ENCODE measurements at regions not wholly inside any gene's neighbourhood (a gene's known extent, or its start where the extent isn't known, plus 50 kb on each side); places are given as distances from the start of the nearest gene placed in this dataset.

- H3K4me3 ChIP-seq (ENCODE audit: low read depth, low read length) = no peak overlapping the region
- no peaks in the 10 kb centered on the region for H3K36me3 ChIP-seq (ENCODE audit: insufficient read depth)
- no peak overlapping the region for H3K27ac ChIP-seq (ENCODE audit: low read depth)
- 82% methylated on average over 6 of the region's 6 CpGs for WGBS
- no peak for DNase-seq (ENCODE audit: extremely low spot score)
- no peaks in the 10 kb centered on the region for H3K4me1 ChIP-seq (ENCODE audit: insufficient read depth)
Observed at GRCh38 chr4:181968371-181968770, 274.8 kb upstream of the TENM3 start.

GRCh38 chr4:181969151-181969550, 274.1 kb upstream of the TENM3 start:
- H3K27ac ChIP-seq (ENCODE audit: low read depth) = no peak overlapping the region
- no peaks in the 10 kb centered on the region for H3K36me3 ChIP-seq (ENCODE audit: insufficient read depth)
- no peak overlapping the region for H3K4me3 ChIP-seq (ENCODE audit: low read depth, low read length)
- no peaks in the 10 kb centered on the region for H3K4me1 ChIP-seq (ENCODE audit: insufficient read depth)
- no peak for DNase-seq (ENCODE audit: extremely low spot score)
- WGBS = 88% methylated on average over 5 of the region's 5 CpGs

- no peaks in the 10 kb centered on the region for H3K4me1 ChIP-seq (ENCODE audit: insufficient read depth)
- no peak for DNase-seq (ENCODE audit: extremely low spot score)
- no peak overlapping the region for H3K27ac ChIP-seq (ENCODE audit: low read depth)
- no peak overlapping the region for H3K4me3 ChIP-seq (ENCODE audit: low read depth, low read length)
- H3K36me3 ChIP-seq (ENCODE audit: insufficient read depth) = no peaks in the 10 kb centered on the region
- WGBS = 48% methylated on average over 4 of the region's 4 CpGs
Observed at GRCh38 chr4:181970366-181970765, 272.8 kb upstream of the TENM3 start.

GRCh38 chr4:181971411-181971810, 271.8 kb upstream of the TENM3 start:
- WGBS = 82% methylated on average over 4 of the region's 4 CpGs
- H3K4me3 ChIP-seq (ENCODE audit: low read depth, low read length) = no peak overlapping the region
- no peaks in the 10 kb centered on the region for H3K4me1 ChIP-seq (ENCODE audit: insufficient read depth)
- no peak overlapping the region for H3K27ac ChIP-seq (ENCODE audit: low read depth)
- H3K36me3 ChIP-seq (ENCODE audit: insufficient read depth) = no peaks in the 10 kb centered on the region
- no peak for DNase-seq (ENCODE audit: extremely low spot score)

GRCh38 chr4:181971973-181972372, 271.2 kb upstream of the TENM3 start:
- H3K36me3 ChIP-seq (ENCODE audit: insufficient read depth) = no peaks in the 10 kb centered on the region
- H3K4me3 ChIP-seq (ENCODE audit: low read depth, low read length) = no peak overlapping the region
- H3K27ac ChIP-seq (ENCODE audit: low read depth) = no peak overlapping the region
- DNase-seq (ENCODE audit: extremely low spot score) = no peak
- no peaks in the 10 kb centered on the region for H3K4me1 ChIP-seq (ENCODE audit: insufficient read depth)
- WGBS = 44% methylated on average over 3 of the region's 3 CpGs

GRCh38 chr4:181976764-181977163, 266.4 kb upstream of the TENM3 start:
- Histone ChIP-seq H3K36me3 (ENCODE audit: insufficient read depth) (no peaks in the 10 kb centered on the region), H3K4me3 (ENCODE audit: low read depth, low read length) (no peak overlapping the region), H3K4me1 (ENCODE audit: insufficient read depth) (no peaks in the 10 kb centered on the region), H3K27ac (ENCODE audit: low read depth) (no peak overlapping the region)
- DNase-seq (ENCODE audit: extremely low spot score) = no peak
- 92% methylated on average over 8 of the region's 8 CpGs for whole genome bisulfite sequencing

GRCh38 chr4:181982437-181982836, 260.8 kb upstream of the TENM3 start:
- Histone ChIP-seq H3K4me3 (ENCODE audit: low read depth, low read length) (no peak overlapping the region), H3K36me3 (ENCODE audit: insufficient read depth) (no peaks in the 10 kb centered on the region), H3K4me1 (ENCODE audit: insufficient read depth) (no peaks in the 10 kb centered on the region), H3K27ac (ENCODE audit: low read depth) (no peak overlapping the region)
- WGBS = 72% methylated on average over 2 of the region's 2 CpGs
- DNase-seq (ENCODE audit: extremely low spot score) = no peak

- H3K4me3 ChIP-seq (ENCODE audit: low read depth, low read length) = no peak overlapping the region
- WGBS = 77% methylated on average over 6 of the region's 6 CpGs
- H3K36me3 ChIP-seq (ENCODE audit: insufficient read depth) = no peaks in the 10 kb centered on the region
- no peak overlapping the region for H3K27ac ChIP-seq (ENCODE audit: low read depth)
- DNase-seq (ENCODE audit: extremely low spot score) = no peak
- H3K4me1 ChIP-seq (ENCODE audit: insufficient read depth) = no peaks in the 10 kb centered on the region
Observed at GRCh38 chr4:181982856-181983255, 260.3 kb upstream of the TENM3 start.

- Histone ChIP-seq H3K4me1 (ENCODE audit: insufficient read depth) (no peaks in the 10 kb centered on the region), H3K27ac (ENCODE audit: low read depth) (no peak overlapping the region), H3K4me3 (ENCODE audit: low read depth, low read length) (no peak overlapping the region), H3K36me3 (ENCODE audit: insufficient read depth) (no peaks in the 10 kb centered on the region)
- no peak for DNase-seq (ENCODE audit: extremely low spot score)
- 92% methylated on average over 4 of the region's 4 CpGs for WGBS
Observed at GRCh38 chr4:181987392-181987791, 255.8 kb upstream of the TENM3 start.

- no peaks in the 10 kb centered on the region for H3K36me3 ChIP-seq (ENCODE audit: insufficient read depth)
- no peak overlapping the region for H3K27ac ChIP-seq (ENCODE audit: low read depth)
- H3K4me3 ChIP-seq (ENCODE audit: low read depth, low read length) = no peak overlapping the region
- no peaks in the 10 kb centered on the region for H3K4me1 ChIP-seq (ENCODE audit: insufficient read depth)
- DNase-seq (ENCODE audit: extremely low spot score) = no peak
- 59% methylated on average over 3 of the region's 3 CpGs for WGBS
Observed at GRCh38 chr4:181989071-181989470, 254.1 kb upstream of the TENM3 start.

- no peaks in the 10 kb centered on the region for H3K36me3 ChIP-seq (ENCODE audit: insufficient read depth)
- H3K4me3 ChIP-seq (ENCODE audit: low read depth, low read length) = no peak overlapping the region
- DNase-seq (ENCODE audit: extremely low spot score) = no peak
- H3K27ac ChIP-seq (ENCODE audit: low read depth) = no peak overlapping the region
- 80% methylated on average over 7 of the region's 7 CpGs for WGBS
- H3K4me1 ChIP-seq (ENCODE audit: insufficient read depth) = no peaks in the 10 kb centered on the region
Observed at GRCh38 chr4:181991369-181992108, 251.7 kb upstream of the TENM3 start.

- DNase-seq (ENCODE audit: extremely low spot score) = no peak
- Histone ChIP-seq H3K36me3 (ENCODE audit: insufficient read depth) (no peaks in the 10 kb centered on the region), H3K4me3 (ENCODE audit: low read depth, low read length) (no peak overlapping the region), H3K4me1 (ENCODE audit: insufficient read depth) (no peaks in the 10 kb centered on the region), H3K27ac (ENCODE audit: low read depth) (no peak overlapping the region)
- WGBS = 77% methylated on average over 5 of the region's 5 CpGs
Observed at GRCh38 chr4:181998398-181999295, 244.6 kb upstream of the TENM3 start.

GRCh38 chr4:182000077-182000476, 243.1 kb upstream of the TENM3 start:
- Histone ChIP-seq H3K36me3 (ENCODE audit: insufficient read depth) (no peaks in the 10 kb centered on the region), H3K4me3 (ENCODE audit: low read depth, low read length) (no peak overlapping the region), H3K4me1 (ENCODE audit: insufficient read depth) (no peaks in the 10 kb centered on the region), H3K27ac (ENCODE audit: low read depth) (no peak overlapping the region)
- WGBS = 85% methylated on average over 6 of the region's 6 CpGs
- DNase-seq (ENCODE audit: extremely low spot score) = no peak

GRCh38 chr4:182010876-182011275, 232.3 kb upstream of the TENM3 start:
- Histone ChIP-seq H3K36me3 (ENCODE audit: insufficient read depth) (no peaks in the 10 kb centered on the region), H3K27ac (ENCODE audit: low read depth) (no peak overlapping the region), H3K4me1 (ENCODE audit: insufficient read depth) (no peaks in the 10 kb centered on the region), H3K4me3 (ENCODE audit: low read depth, low read length) (no peak overlapping the region)
- DNase-seq (ENCODE audit: extremely low spot score) = no peak
- 77% methylated on average over 1 of the region's 1 CpG for WGBS
